ENCODE measurements at regions not wholly inside any gene's neighbourhood (a gene's known extent, or its start where the extent isn't known, plus 50 kb on each side); places are given as distances from the start of the nearest gene placed in this dataset.

DNA sequence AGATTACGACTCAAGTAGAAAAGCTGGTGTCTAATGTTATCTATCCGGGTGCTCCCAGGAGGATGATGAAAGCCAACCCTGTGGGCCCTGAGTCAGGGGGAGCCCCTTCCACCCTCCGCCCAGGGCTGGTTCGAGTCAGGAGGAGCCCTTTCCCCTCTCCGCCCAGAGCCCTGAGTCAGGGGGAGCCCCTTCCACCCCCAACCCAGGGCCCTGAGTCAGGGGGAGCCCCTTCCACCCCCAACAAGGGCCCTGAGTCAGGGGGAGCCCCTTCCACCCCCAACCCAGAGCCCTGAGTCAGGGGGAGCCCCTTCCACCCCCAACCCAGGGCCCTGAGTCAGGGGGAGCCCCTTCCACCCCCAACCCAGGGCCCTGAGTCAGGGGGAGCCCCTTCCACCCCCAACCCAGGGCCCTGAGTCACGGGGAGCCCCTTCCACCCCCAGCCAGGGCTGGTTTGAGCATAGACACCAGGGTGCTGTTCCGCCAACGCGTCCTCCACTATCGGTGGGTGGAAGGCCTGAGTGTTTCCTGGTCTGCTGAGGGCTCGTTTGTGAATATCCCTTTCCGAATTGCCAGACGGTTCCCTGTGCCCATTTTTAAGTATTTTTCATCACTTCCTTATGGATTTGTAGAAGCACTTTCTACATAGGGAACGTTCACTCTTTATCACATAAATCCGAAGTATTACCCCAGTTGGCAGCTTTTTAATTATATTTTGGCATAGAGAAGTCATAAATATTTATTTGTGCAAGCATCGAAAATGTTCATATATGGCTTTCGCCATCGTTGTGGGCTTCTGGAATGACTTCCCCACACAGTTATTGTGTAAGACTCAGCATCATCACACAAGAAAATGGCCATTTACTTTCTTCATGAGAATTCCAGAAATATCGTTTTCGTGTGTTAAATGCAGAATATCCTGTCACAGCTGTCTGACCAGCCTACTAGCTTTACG, 380.6 kb downstream of the BRD1 start:
- TF ChIP-seq GATA2 (IDR thresholded peaks at IDR 0.05; ENCODE audit: low read depth, low read length): no peak
- no peak for TF ChIP-seq GATA3 (IDR thresholded peaks at IDR 0.05; ENCODE audit: low read depth, low read length)
